SK-N-SH treated with all-trans-retinoic acid at 6 μM for 48 hours (cell line): ENCODE measurements at regions not wholly inside any gene's neighbourhood (a gene's known extent, or its start where the extent isn't known, plus 50 kb on each side); places are given as distances from the start of the nearest gene placed in this dataset.

ENCODE experiments used
- ATAC-seq: fragments of 200-7000 bp; cut with Tn5 transposase; 3 replicates; pipeline ENCODE4 v1.9.1; 2020; ENCODE audit warnings: mild to moderate bottlenecking, moderate library complexity
- ARNTL ChIP-seq: fragments of 450-650 bp; formaldehyde crosslinking; IDR thresholded peaks from 2 replicates; pipeline ENCODE4 v1.5.0; 2020; ENCODE audit warnings: low read depth, mild to moderate bottlenecking, moderate library complexity, borderline replicate concordance
- BACH2 ChIP-seq: fragments of 250-450 bp; sonication (Bioruptor Pico); IDR thresholded peaks from 2 replicates; pipeline ENCODE4 v1.9.0; 2021; ENCODE audit warnings: mild to moderate bottlenecking, borderline replicate concordance
- CSDC2 ChIP-seq: fragments of 250-450 bp; sonication (Bioruptor Pico); IDR thresholded peaks from 2 replicates; pipeline ENCODE4 v1.5.0; 2020; ENCODE audit warnings: mild to moderate bottlenecking, moderate library complexity
- GLIS3 ChIP-seq: fragments of 250-450 bp; sonication (Bioruptor Pico); IDR thresholded peaks from 2 replicates; pipeline ENCODE4 v1.5.0; 2020; ENCODE audit warnings: mild to moderate bottlenecking, moderate library complexity
- ISL1 ChIP-seq: fragments of 250-450 bp; sonication (Bioruptor Pico); IDR thresholded peaks from 2 replicates; pipeline ENCODE4 v2.1.2; 2022; ENCODE audit warnings: mild to moderate bottlenecking, moderate library complexity
- OSR1 ChIP-seq: fragments of 250-450 bp; sonication (Bioruptor Pico); IDR thresholded peaks from 2 replicates; pipeline ENCODE4 v1.8.0; 2022; ENCODE audit warnings: moderate library complexity, mild to moderate bottlenecking, inconsistent platforms
- PPARA ChIP-seq: fragments of 250-450 bp; sonication (Bioruptor Pico); IDR thresholded peaks from 2 replicates; pipeline ENCODE4 v1.5.0; 2020; ENCODE audit warnings: mild to moderate bottlenecking, borderline replicate concordance
- RARB ChIP-seq: fragments of 250-450 bp; sonication (Bioruptor Pico); IDR thresholded peaks from 2 replicates; pipeline ENCODE4 v1.8.0; 2021; ENCODE audit warnings: mild to moderate bottlenecking, moderate library complexity
- SNAI2 ChIP-seq: fragments of 250-450 bp; sonication (Bioruptor Pico); IDR thresholded peaks from 2 replicates; pipeline ENCODE4 v1.5.0; 2020; ENCODE audit warnings: mild to moderate bottlenecking, moderate library complexity
- TCF4 ChIP-seq: fragments of 250-450 bp; sonication (Bioruptor Pico); IDR thresholded peaks from 2 replicates; pipeline ENCODE4 v1.8.0; 2021; ENCODE audit warnings: mild to moderate bottlenecking, moderate library complexity, borderline replicate concordance
- TOX ChIP-seq: fragments of 250-450 bp; sonication (Bioruptor Pico); IDR thresholded peaks from 2 replicates; pipeline ENCODE4 v1.8.0; 2021; ENCODE audit warnings: mild to moderate bottlenecking, moderate library complexity, borderline replicate concordance
- ZC3H10 ChIP-seq: fragments of 250-450 bp; sonication (Bioruptor Pico); IDR thresholded peaks from 2 replicates; pipeline ENCODE4 v1.5.1; 2021; ENCODE audit warnings: mild to moderate bottlenecking, moderate library complexity
- ZFP3 ChIP-seq: fragments of 250-450 bp; sonication (Bioruptor Pico); IDR thresholded peaks from 2 replicates; pipeline ENCODE4 v1.5.0; 2020; ENCODE audit warnings: mild to moderate bottlenecking, moderate library complexity
- ZFP30 ChIP-seq: fragments of 450-650 bp; formaldehyde crosslinking; IDR thresholded peaks from 2 replicates; pipeline ENCODE4 v1.5.0; 2022; ENCODE audit warnings: mild to moderate bottlenecking, moderate library complexity
- ZNF565 ChIP-seq: fragments of 450-650 bp; formaldehyde crosslinking; conservative IDR thresholded peaks from 2 replicates; pipeline ENCODE4 v1.5.0; 2020; ENCODE audit warnings: low read depth, mild to moderate bottlenecking, moderate library complexity
- ZNF70 ChIP-seq: fragments of 450-650 bp; formaldehyde crosslinking; IDR thresholded peaks from 2 replicates; pipeline ENCODE4 v1.5.0; 2020; ENCODE audit warnings: mild to moderate bottlenecking, moderate library complexity
- ZNF8 ChIP-seq: fragments of 450-650 bp; formaldehyde crosslinking; IDR thresholded peaks from 2 replicates; pipeline ENCODE4 v1.5.0; 2020; ENCODE audit warnings: mild to moderate bottlenecking, moderate library complexity
- TF ChIP-seq, protein P1 (sequence below): fragments of 250-450 bp; sonication (Bioruptor Pico); IDR thresholded peaks from 2 replicates; pipeline ENCODE4 v1.5.1; 2020; ENCODE audit warnings: low read depth, mild to moderate bottlenecking, moderate library complexity
- TF ChIP-seq, protein P2 (sequence below): fragments of 250-450 bp; sonication (Bioruptor Pico); IDR thresholded peaks from 2 replicates; pipeline ENCODE4 v1.8.0; 2021; ENCODE audit warnings: low read depth, mild to moderate bottlenecking, moderate library complexity, borderline replicate concordance
- TF ChIP-seq, protein P3 (sequence below): fragments of 250-450 bp; sonication (Bioruptor Pico); IDR thresholded peaks from 2 replicates; pipeline ENCODE4 v1.8.0; 2020; ENCODE audit warnings: mild to moderate bottlenecking, moderate library complexity, borderline replicate concordance
- TF ChIP-seq, protein P4 (sequence below): fragments of 250-450 bp; sonication (Bioruptor Pico); IDR thresholded peaks from 2 replicates; pipeline ENCODE4 v1.5.0; 2020; ENCODE audit warnings: mild to moderate bottlenecking, moderate library complexity

DNA sequence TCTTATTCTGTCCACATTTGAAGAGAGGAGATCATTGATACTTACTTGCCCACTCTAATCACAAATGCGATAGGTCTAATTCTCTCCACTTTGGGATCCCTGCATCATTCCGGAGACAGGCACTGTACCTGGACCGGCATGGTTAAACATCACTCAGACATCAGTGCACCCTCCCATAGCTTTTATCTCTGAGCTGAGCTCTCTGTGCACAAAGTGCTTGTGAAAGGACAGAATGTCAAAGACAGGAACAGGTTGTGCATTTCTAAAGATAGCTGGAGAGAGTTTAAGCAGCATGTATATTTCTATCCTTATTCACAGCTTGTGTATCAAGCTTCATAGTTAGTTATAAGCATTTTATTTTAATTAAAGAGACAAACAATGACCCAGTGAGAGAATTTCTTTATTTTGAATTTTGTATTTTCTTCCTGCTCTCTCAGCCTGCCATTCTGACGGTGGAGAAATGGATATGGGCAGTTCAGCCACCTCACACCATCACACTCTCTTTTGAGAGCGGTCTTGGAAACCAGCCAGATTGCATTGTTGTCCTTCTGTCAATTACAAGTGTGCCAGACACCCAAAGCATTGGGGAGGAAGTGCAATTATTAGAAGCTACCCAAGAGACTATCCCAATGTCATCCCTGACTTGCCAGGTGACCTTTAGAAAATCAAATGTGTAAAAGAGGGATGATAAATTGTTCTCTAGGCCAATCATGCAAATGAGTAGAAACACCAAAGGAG, 65.2 kb upstream of the CHL1 start:
- no peak for ATAC-seq
- TF ChIP-seq, protein P1, sequence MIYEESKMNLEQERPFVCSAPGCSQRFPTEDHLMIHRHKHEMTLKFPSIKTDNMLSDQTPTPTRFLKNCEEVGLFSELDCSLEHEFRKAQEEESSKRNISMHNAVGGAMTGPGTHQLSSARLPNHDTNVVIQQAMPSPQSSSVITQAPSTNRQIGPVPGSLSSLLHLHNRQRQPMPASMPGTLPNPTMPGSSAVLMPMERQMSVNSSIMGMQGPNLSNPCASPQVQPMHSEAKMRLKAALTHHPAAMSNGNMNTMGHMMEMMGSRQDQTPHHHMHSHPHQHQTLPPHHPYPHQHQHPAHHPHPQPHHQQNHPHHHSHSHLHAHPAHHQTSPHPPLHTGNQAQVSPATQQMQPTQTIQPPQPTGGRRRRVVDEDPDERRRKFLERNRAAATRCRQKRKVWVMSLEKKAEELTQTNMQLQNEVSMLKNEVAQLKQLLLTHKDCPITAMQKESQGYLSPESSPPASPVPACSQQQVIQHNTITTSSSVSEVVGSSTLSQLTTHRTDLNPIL (CRISPR knock-in tag) = no peak
- TF ChIP-seq ZNF565 (CRISPR knock-in tag) (no peak), CSDC2 (CRISPR knock-in tag) (no peak)

DNA sequence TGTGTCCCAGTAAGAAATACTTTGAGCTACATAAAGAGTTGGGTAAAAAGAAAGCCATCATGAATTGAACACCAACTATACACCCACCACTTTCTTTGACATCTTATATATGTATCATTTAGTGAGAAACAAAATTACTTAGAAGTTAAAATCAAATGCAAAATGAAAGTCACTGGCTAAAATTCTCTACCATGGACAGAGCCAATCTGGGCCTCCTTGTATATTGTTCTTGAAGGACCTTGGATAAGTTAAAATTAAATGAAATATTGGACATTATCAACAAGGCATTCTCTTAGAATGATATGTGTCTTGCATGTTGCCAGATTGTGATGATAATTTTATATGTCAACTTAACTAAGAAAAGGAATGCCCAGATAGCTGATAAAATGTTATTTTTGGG, 64.2 kb upstream of the CHL1 start:
- no peak for TF ChIP-seq PPARA (CRISPR knock-in tag)
- TF ChIP-seq, protein P2, sequence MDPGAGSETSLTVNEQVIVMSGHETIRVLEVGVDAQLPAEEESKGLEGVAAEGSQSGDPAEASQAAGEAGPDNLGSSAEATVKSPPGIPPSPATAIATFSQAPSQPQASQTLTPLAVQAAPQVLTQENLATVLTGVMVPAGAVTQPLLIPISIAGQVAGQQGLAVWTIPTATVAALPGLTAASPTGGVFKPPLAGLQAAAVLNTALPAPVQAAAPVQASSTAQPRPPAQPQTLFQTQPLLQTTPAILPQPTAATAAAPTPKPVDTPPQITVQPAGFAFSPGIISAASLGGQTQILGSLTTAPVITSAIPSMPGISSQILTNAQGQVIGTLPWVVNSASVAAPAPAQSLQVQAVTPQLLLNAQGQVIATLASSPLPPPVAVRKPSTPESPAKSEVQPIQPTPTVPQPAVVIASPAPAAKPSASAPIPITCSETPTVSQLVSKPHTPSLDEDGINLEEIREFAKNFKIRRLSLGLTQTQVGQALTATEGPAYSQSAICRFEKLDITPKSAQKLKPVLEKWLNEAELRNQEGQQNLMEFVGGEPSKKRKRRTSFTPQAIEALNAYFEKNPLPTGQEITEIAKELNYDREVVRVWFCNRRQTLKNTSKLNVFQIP (CRISPR knock-in tag) = no peak
- no peak for TF ChIP-seq TOX
- no peak for TF ChIP-seq OSR1 (CRISPR knock-in tag)
- no peak for TF ChIP-seq BACH2 (CRISPR knock-in tag)
- no peak for TF ChIP-seq CSDC2 (CRISPR knock-in tag)
- TF ChIP-seq ZFP3 (CRISPR knock-in tag) = no peak
- no peak for TF ChIP-seq GLIS3 (CRISPR knock-in tag)
- ATAC-seq = no peak

DNA sequence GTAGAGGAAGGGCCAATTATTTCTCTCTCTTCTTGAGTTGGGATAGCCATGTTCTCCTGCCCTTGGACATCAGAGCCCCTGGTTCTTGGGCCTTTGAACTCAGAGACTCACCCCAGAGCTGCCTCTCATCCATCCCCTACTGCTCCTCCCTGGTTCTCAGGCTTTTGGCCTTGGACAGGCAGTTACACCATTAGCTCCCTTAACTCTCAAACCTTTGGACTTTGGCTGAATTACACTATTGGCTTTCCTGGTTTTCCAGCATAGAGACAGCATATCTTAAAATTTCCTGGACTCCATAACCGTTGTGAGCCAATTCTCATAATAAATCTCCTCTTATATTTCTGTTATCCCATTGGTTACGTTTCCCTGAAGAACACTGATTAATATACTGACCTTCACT, 63.7 kb upstream of the CHL1 start:
- TF ChIP-seq ARNTL (CRISPR knock-in tag) (no peak), ISL1 (CRISPR knock-in tag) (no peak), ZNF70 (CRISPR knock-in tag) (no peak), PPARA (CRISPR knock-in tag) (no peak), OSR1 (CRISPR knock-in tag) (no peak), TCF4 (no peak), ZC3H10 (no peak), BACH2 (CRISPR knock-in tag) (no peak), RARB (CRISPR knock-in tag) (no peak), ZNF8 (no peak), SNAI2 (CRISPR knock-in tag) (no peak), ZFP30 (CRISPR knock-in tag) (no peak), ZNF565 (CRISPR knock-in tag) (no peak), GLIS3 (CRISPR knock-in tag) (no peak)
- TF ChIP-seq, protein P3, sequence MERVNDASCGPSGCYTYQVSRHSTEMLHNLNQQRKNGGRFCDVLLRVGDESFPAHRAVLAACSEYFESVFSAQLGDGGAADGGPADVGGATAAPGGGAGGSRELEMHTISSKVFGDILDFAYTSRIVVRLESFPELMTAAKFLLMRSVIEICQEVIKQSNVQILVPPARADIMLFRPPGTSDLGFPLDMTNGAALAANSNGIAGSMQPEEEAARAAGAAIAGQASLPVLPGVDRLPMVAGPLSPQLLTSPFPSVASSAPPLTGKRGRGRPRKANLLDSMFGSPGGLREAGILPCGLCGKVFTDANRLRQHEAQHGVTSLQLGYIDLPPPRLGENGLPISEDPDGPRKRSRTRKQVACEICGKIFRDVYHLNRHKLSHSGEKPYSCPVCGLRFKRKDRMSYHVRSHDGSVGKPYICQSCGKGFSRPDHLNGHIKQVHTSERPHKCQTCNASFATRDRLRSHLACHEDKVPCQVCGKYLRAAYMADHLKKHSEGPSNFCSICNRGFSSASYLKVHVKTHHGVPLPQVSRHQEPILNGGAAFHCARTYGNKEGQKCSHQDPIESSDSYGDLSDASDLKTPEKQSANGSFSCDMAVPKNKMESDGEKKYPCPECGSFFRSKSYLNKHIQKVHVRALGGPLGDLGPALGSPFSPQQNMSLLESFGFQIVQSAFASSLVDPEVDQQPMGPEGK (CRISPR knock-in tag) = no peak
- TF ChIP-seq, protein P1 (CRISPR knock-in tag) = no peak
- TF ChIP-seq, protein P4, sequence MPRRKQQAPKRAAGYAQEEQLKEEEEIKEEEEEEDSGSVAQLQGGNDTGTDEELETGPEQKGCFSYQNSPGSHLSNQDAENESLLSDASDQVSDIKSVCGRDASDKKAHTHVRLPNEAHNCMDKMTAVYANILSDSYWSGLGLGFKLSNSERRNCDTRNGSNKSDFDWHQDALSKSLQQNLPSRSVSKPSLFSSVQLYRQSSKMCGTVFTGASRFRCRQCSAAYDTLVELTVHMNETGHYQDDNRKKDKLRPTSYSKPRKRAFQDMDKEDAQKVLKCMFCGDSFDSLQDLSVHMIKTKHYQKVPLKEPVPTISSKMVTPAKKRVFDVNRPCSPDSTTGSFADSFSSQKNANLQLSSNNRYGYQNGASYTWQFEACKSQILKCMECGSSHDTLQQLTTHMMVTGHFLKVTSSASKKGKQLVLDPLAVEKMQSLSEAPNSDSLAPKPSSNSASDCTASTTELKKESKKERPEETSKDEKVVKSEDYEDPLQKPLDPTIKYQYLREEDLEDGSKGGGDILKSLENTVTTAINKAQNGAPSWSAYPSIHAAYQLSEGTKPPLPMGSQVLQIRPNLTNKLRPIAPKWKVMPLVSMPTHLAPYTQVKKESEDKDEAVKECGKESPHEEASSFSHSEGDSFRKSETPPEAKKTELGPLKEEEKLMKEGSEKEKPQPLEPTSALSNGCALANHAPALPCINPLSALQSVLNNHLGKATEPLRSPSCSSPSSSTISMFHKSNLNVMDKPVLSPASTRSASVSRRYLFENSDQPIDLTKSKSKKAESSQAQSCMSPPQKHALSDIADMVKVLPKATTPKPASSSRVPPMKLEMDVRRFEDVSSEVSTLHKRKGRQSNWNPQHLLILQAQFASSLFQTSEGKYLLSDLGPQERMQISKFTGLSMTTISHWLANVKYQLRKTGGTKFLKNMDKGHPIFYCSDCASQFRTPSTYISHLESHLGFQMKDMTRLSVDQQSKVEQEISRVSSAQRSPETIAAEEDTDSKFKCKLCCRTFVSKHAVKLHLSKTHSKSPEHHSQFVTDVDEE = no peak
- TF ChIP-seq, all 23 proteins: peak for 0

More for the DNA sequence above, 63.7 kb upstream of the CHL1 start:
- no peak for ATAC-seq
